Esophagus muscularis mucosa (tissue), 4 donors: ENCODE measurements at regions not wholly inside any gene's neighbourhood (a gene's known extent, or its start where the extent isn't known, plus 50 kb on each side); places are given as distances from the start of the nearest gene placed in this dataset.

ENCODE experiments used
- DNase-seq: peaks from one replicate; pipeline ENCODE4 v3.0.0-alpha.2; 2017; ENCODE audit errors: extremely low spot score
- H3K27ac ChIP-seq, 4 donors: fragments of 200-600 bp; sonication (generic); replicated peaks in 1 of 4; 1 replicate in 3 of 4; 2 replicates in 1 of 4; pipeline ENCODE4 v1.5.1; 2016 to 2019; ENCODE audit warnings: mild to moderate bottlenecking in 1 of 4
- H3K27me3 ChIP-seq, 4 donors: fragments of 200-600 bp; sonication (generic); one replicate each; pipeline versions ENCODE4 v1.5.1 to v1.6.0; 2016 to 2019
- H3K36me3 ChIP-seq, 4 donors: fragments of 200-600 bp; sonication (generic); one replicate each; pipeline ENCODE4 v1.5.1; 2016 to 2019
- H3K4me1 ChIP-seq, 4 donors: fragments of 200-600 bp; sonication (generic); one replicate each; pipeline ENCODE4 v1.5.1; 2016 to 2019
- H3K4me3 ChIP-seq, 4 donors: fragments of 200-600 bp; sonication (generic); 1 replicate in 2 of 4; 2 replicates in 2 of 4; pipeline ENCODE4 v1.5.1; 2016 to 2019; ENCODE audit warnings: mild to moderate bottlenecking in 4 of 4, moderate library complexity in 1 of 4
- H3K9me3 ChIP-seq, 4 donors: fragments of 200-600 bp; sonication (generic); 1 replicate in 3 of 4; 2 replicates in 1 of 4; pipeline ENCODE4 v1.5.1; 2016 to 2019
- CTCF ChIP-seq, 3 experiments: fragments of 200-600 bp in 2 of 3; fragments of 450-650 bp in 1 of 3; sonication (generic) in 2 of 3; IDR thresholded peaks; one replicate each; pipeline ENCODE4 v1.5.1; 2017 to 2019; ENCODE audit warnings: antibody characterized with exemption in 3 of 3, mild to moderate bottlenecking in 2 of 3, moderate library complexity in 1 of 3
- EP300 ChIP-seq: sonication (generic); formaldehyde crosslinking; IDR thresholded peaks from one replicate; pipeline ENCODE4 v1.6.1; 2017; ENCODE audit warnings: antibody characterized with exemption
- POLR2A ChIP-seq: fragments of 450-650 bp; IDR thresholded peaks from one replicate; pipeline ENCODE4 v1.6.1; 2017; ENCODE audit warnings: antibody characterized with exemption, moderate library complexity, mild to moderate bottlenecking, low read depth
- POLR2AphosphoS5 ChIP-seq, 2 donors: sonication (generic); formaldehyde crosslinking; IDR thresholded peaks; one replicate each; pipeline ENCODE4 v1.6.1; 2017; ENCODE audit warnings: antibody characterized with exemption in 2 of 2
- WGBS: methylation state at CpG from one replicate; pipeline ENCODE4 v1.1.5; 2018; 5-methylcytosine and 5-hydroxymethylcytosine counted together
- intact Hi-C: fragments of 100-400 bp; cut with DNase I; formaldehyde crosslinking; loops from one replicate; pipeline ENCODE4 v1.15.1; 2023

DNA sequence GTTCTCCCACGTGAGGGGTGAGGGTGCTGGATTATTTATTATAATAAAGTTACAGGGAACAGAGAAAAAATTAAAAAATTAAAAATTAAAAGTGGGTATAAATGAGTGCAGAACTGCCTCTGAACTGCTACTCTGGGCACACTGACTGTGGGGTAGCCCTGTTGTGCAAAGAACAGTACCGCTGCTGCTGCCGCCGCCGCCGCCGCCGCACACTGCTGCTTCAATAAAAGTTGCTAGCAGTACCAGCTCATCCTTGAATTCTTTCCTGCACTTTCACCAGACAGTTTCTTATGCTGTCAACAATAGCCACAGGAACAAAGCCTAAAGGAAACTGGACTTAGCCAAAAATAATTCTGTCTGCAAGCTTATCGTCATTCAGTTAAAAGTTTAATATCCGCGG is 72.1 kb downstream of the GCC1 start:
- intact Hi-C loops, result no loop called here
- Histone ChIP-seq H3K9me3 (no peaks in the 10 kb centered on the region), H3K36me3 (no peaks in the 10 kb centered on the region), H3K4me1 (no peaks in the 10 kb centered on the region), H3K4me3 (no peak overlapping the region), H3K27ac (no peak overlapping the region), H3K27me3 (no peaks in the 10 kb centered on the region)
- TF ChIP-seq POLR2AphosphoS5 (IDR thresholded peaks at IDR 0.05) (no peak), POLR2A (no peak)
- 85% methylated on average over 11 of the region's 11 CpGs for WGBS
- DNase-seq, result no peak

GRCh38 chr7:127512663-127513062 is 72.7 kb downstream of the GCC1 start:
- no peak overlapping the region for H3K27ac ChIP-seq
- no peak for TF ChIP-seq EP300
- no peak for TF ChIP-seq POLR2A
- TF ChIP-seq CTCF (IDR thresholded peaks at IDR 0.05), result no peak
- TF ChIP-seq POLR2AphosphoS5 (IDR thresholded peaks at IDR 0.05), result no peak
- DNase-seq, result no peak
- no peaks in the 10 kb centered on the region for H3K9me3 ChIP-seq
- WGBS, result 79% methylated on average over 6 of the region's 6 CpGs
- intact Hi-C loops, result no loop called here
- H3K4me3 ChIP-seq, result no peak overlapping the region
- H3K36me3 ChIP-seq, result no peaks in the 10 kb centered on the region
- H3K4me1 ChIP-seq, result no peaks in the 10 kb centered on the region
- peaks cover 0 to 6% (median 0%) of the 10 kb centered on the region in 4 donors for H3K27me3 ChIP-seq

GRCh38 chr7:127504715-127505114 is 80.7 kb downstream of the GCC1 start:
- 22% methylated on average over 4 of the region's 4 CpGs for WGBS

DNA sequence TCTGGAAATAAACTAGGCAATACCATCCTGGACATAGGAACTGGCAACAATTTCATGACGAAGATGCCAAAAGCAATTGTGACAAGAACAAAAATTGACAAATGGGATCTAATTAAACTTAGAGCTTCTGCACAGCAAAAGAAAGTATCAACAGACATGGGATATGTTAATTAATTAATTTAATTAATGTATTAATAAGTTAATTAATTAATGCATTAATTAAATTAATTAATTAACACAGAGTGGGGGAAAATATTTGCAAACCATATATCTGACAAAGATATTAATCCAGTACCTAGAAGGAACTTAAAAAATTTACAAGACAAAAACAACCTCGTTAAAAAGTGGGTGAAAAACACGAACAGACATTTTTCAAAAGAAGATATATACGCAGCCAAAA is 83.6 kb downstream of the GCC1 start:
- Histone ChIP-seq H3K27ac (no peak overlapping the region), H3K4me1 (no peaks in the 10 kb centered on the region), H3K4me3 (no peak overlapping the region), H3K27me3 (no peaks in the 10 kb centered on the region), H3K9me3 (no peaks in the 10 kb centered on the region), H3K36me3 (no peaks in the 10 kb centered on the region)
- intact Hi-C loops, result no loop called here
- TF ChIP-seq CTCF (IDR thresholded peaks at IDR 0.05) (no peak), EP300 (no peak), POLR2AphosphoS5 (IDR thresholded peaks at IDR 0.05) (no peak), POLR2A (no peak)
- 92% methylated on average over 4 of the region's 4 CpGs for WGBS
- DNase-seq, result no peak

More at GRCh38 chr7:127504715-127505114, 80.7 kb downstream of the GCC1 start:
- no peaks in the 10 kb centered on the region for H3K9me3 ChIP-seq
- no peak for DNase-seq
- no peaks in the 10 kb centered on the region for H3K4me1 ChIP-seq
- H3K36me3 ChIP-seq, result no peaks in the 10 kb centered on the region
- H3K4me3 ChIP-seq, result no peak overlapping the region
- peaks cover 0 to 7% (median 0%) of the 10 kb centered on the region in 4 donors for H3K27me3 ChIP-seq
- no peak for TF ChIP-seq EP300
- TF ChIP-seq CTCF (IDR thresholded peaks at IDR 0.05), result peak in 2 of 3 experiments; percentile 8 to 31
- no peak for TF ChIP-seq POLR2A
- H3K27ac ChIP-seq, result no peak overlapping the region
- intact Hi-C loops, result no loop called here

DNA sequence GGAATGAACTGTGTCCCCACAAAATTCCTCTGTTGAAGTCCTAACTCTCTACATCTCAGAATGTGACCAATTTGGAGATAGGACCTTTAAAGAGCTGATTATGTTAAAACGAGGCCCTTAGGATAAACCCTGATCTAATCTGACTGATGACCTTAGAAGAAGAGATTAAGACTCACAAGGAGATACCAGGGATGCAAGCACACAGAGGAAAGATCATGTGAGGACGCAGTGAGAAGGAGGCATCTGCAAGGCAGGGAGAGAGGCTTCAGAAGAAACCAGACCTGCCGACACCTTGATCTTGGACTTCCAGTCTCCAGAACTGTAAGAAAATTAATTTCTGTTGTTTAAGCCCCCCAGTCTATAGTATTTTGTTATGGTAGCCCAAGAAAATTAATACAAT is 94.9 kb upstream of the ZNF800 start:
- TF ChIP-seq EP300, result no peak
- TF ChIP-seq POLR2A, result no peak
- TF ChIP-seq CTCF (IDR thresholded peaks at IDR 0.05), result no peak
- no peak for TF ChIP-seq POLR2AphosphoS5 (IDR thresholded peaks at IDR 0.05)
- intact Hi-C loops, result no loop called here
- no peak overlapping the region for H3K4me3 ChIP-seq
- 72% methylated on average over 3 of the region's 3 CpGs for WGBS
- no peak overlapping the region for H3K27ac ChIP-seq
- H3K9me3 ChIP-seq, result no peaks in the 10 kb centered on the region
- H3K27me3 ChIP-seq, result no peaks in the 10 kb centered on the region
- no peaks in the 10 kb centered on the region for H3K4me1 ChIP-seq
- DNase-seq, result no peak
- no peaks in the 10 kb centered on the region for H3K36me3 ChIP-seq
